ENCODE measurements at regions not wholly inside any gene's neighbourhood (a gene's known extent, or its start where the extent isn't known, plus 50 kb on each side); places are given as distances from the start of the nearest gene placed in this dataset.
A peak's percentile ranks its signal among the peaks of the same experiment; 100 is the strongest.
"Not testable (repeated sequence)": the region's sequence is repeated elsewhere in the genome, so short reads cannot be mapped to it uniquely, and the experiment has no call there.

GRCh38 chr12:13337791-13338190 lies 141.3 kb downstream of the EMP1 start:
- no peak for DNase-seq (ENCODE audit: low spot score in 2 of 2)
- FAIRE-seq: no peak

GRCh38 chr12:13336216-13336615 lies 139.7 kb downstream of the EMP1 start:
- DNase-seq (ENCODE audit: low spot score in 2 of 2) (no peak), FAIRE-seq (no peak)

- FAIRE-seq: no peak
- no peak for DNase-seq (ENCODE audit: low spot score in 2 of 2)
Measured at GRCh38 chr12:13328535-13328934, 132.0 kb downstream of the EMP1 start.

GRCh38 chr12:13326076-13326475 lies 129.6 kb downstream of the EMP1 start:
- FAIRE-seq: no peak
- no peak for DNase-seq (ENCODE audit: low spot score in 2 of 2)

- not testable (repeated sequence) for FAIRE-seq
Measured at GRCh38 chr12:13325037-13325436, 128.5 kb downstream of the EMP1 start.

GRCh38 chr12:13318231-13319015 lies 121.9 kb downstream of the EMP1 start:
- FAIRE-seq (no peak), DNase-seq (ENCODE audit: low spot score in 2 of 2) (no peak)

More at GRCh38 chr12:13325037-13325436, 128.5 kb downstream of the EMP1 start:
- DNase-seq (ENCODE audit: low spot score in 2 of 2): not testable (repeated sequence)

GRCh38 chr12:13316587-13317246 lies 120.2 kb downstream of the EMP1 start:
- no peak for FAIRE-seq
- no peak for DNase-seq (ENCODE audit: low spot score in 2 of 2)

GRCh38 chr12:13313886-13314285 lies 117.4 kb downstream of the EMP1 start:
- DNase-seq (ENCODE audit: low spot score in 2 of 2): no peak
- no peak for FAIRE-seq

GRCh38 chr12:13311551-13311950 lies 115.0 kb downstream of the EMP1 start:
- FAIRE-seq: no peak
- DNase-seq (ENCODE audit: low spot score in 2 of 2): no peak

- DNase-seq (ENCODE audit: low spot score in 2 of 2) (no peak), FAIRE-seq (no peak)
Measured at GRCh38 chr12:13307143-13307816, 110.8 kb downstream of the EMP1 start.

GRCh38 chr12:13304924-13305323 lies 108.4 kb downstream of the EMP1 start:
- DNase-seq (ENCODE audit: low spot score in 2 of 2) (no peak), FAIRE-seq (no peak)

GRCh38 chr12:13299457-13299856 lies 102.9 kb downstream of the EMP1 start:
- DNase-seq (ENCODE audit: low spot score in 2 of 2): no peak
- no peak for FAIRE-seq

- no peak for FAIRE-seq
- DNase-seq (ENCODE audit: low spot score in 2 of 2): no peak
Measured at GRCh38 chr12:13293096-13293495, 96.6 kb downstream of the EMP1 start.

GRCh38 chr12:13289653-13290289 lies 93.2 kb downstream of the EMP1 start:
- no peak for FAIRE-seq
- DNase-seq (ENCODE audit: low spot score in 2 of 2): no peak

GRCh38 chr12:13288937-13289652 lies 92.6 kb downstream of the EMP1 start:
- no peak for DNase-seq (ENCODE audit: low spot score in 2 of 2)
- FAIRE-seq: no peak

- DNase-seq (ENCODE audit: low spot score in 2 of 2): no peak
Measured at GRCh38 chr12:13288501-13288900, 92.0 kb downstream of the EMP1 start.

GRCh38 chr12:13283867-13284266 lies 87.3 kb downstream of the EMP1 start:
- DNase-seq (ENCODE audit: low spot score in 2 of 2) (no peak), FAIRE-seq (no peak)

More at GRCh38 chr12:13288501-13288900, 92.0 kb downstream of the EMP1 start:
- FAIRE-seq: no peak

- no peak for FAIRE-seq
- DNase-seq (ENCODE audit: low spot score in 2 of 2): no peak
Measured at GRCh38 chr12:13282861-13283260, 86.3 kb downstream of the EMP1 start.

- no peak for FAIRE-seq
- peak; percentile 31 to 75 for DNase-seq (ENCODE audit: low spot score in 2 of 2)
Measured at GRCh38 chr12:13278249-13278787, 81.8 kb downstream of the EMP1 start.

- DNase-seq (ENCODE audit: low spot score in 2 of 2): no peak
- no peak for FAIRE-seq
Measured at GRCh38 chr12:13277293-13277692, 80.8 kb downstream of the EMP1 start.

Data from frontal cortex (tissue), 3 donors.